Spinal cord (tissue), 9 donors: ENCODE measurements at regions not wholly inside any gene's neighbourhood (a gene's known extent, or its start where the extent isn't known, plus 50 kb on each side); places are given as distances from the start of the nearest gene placed in this dataset.

Experiments
- DNase-seq, 6 donors: peaks; one replicate each; pipeline versions ENCODE4 v3.0.0 to v3.0.0-alpha.2; 2013 to 2015; ENCODE audit warnings: low spot score in 6 of 6, low read depth in 4 of 6
- H3K27ac ChIP-seq: one replicate; pipeline ENCODE4 v1.5.1; 2013; ENCODE audit warnings: low read depth, low read length, control low read depth
- H3K27me3 ChIP-seq: one replicate; pipeline ENCODE4 v1.6.1; 2013; ENCODE audit warnings: low read length; ENCODE audit not compliant: control insufficient read depth, insufficient read depth
- H3K36me3 ChIP-seq: one replicate; pipeline ENCODE4 v1.6.1; 2013; ENCODE audit warnings: low read length; ENCODE audit not compliant: control insufficient read depth, insufficient read depth
- H3K4me1 ChIP-seq: one replicate; pipeline ENCODE4 v1.6.1; 2013; ENCODE audit warnings: low read length; ENCODE audit not compliant: control insufficient read depth, insufficient read depth
- H3K4me3 ChIP-seq: one replicate; pipeline ENCODE4 v1.5.1; 2013; ENCODE audit warnings: low read depth, low read length, control low read depth
- H3K9me3 ChIP-seq: one replicate; pipeline ENCODE4 v1.6.1; 2013; ENCODE audit warnings: low read length; ENCODE audit not compliant: control insufficient read depth, insufficient read depth
- WGBS: methylation state at CpG from one replicate; pipeline ENCODE4 v1.1.5; 2013; ENCODE audit warnings: missing lambda C conversion rate; ENCODE audit not compliant: insufficient coverage; 5-methylcytosine and 5-hydroxymethylcytosine counted together
- donor health status: healthy.

DNA sequence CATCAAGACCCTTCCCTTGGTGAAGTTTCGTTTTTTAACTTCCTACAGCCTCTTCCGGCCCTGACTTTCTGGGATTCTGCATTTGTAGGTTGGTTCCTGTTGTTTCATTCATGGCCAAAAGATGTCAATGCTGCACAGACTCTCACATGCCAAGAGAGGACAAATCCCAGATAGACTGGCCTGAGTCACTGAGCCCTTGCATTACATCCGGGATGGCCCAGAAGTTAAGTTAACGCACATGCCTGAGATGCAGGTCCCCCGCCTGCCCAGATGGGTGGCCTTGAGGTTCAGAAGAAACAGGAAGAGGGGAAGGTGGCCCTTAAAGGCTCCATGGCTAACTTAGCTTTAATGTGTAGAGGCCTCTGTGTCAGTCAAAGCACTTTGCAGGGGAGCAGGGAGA lies 51.6 kb upstream of the SRGAP3 start:
- no peaks in the 10 kb centered on the region for H3K36me3 ChIP-seq
- peaks cover 13% of the 10 kb centered on the region for H3K4me1 ChIP-seq
- no peaks in the 10 kb centered on the region for H3K27me3 ChIP-seq
- no peaks in the 10 kb centered on the region for H3K9me3 ChIP-seq
- H3K4me3 ChIP-seq: no peak overlapping the region
- WGBS: 73% methylated on average over 3 of the region's 5 CpGs
- no peak for DNase-seq
- H3K27ac ChIP-seq: no peak overlapping the region

DNA sequence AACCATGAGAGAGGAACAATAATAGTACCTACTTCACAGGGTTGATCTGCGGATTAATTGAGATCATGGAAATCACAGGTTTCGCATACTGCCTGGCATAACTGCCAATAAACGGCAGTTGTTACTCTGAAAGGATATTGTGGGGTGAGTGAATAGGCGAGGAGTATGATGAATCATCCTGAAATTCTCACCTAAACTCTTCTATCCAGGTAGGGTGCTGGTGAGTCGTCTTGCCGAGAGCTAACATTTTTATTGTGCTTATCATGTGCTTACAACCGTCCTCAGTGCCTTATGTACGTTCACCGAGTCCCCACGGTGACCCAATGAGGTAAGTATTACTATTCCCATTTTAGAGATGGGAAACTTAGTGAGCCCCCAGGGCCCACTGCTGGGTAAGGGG lies 52.4 kb upstream of the SRGAP3 start:
- no peak overlapping the region for H3K4me3 ChIP-seq

DNA sequence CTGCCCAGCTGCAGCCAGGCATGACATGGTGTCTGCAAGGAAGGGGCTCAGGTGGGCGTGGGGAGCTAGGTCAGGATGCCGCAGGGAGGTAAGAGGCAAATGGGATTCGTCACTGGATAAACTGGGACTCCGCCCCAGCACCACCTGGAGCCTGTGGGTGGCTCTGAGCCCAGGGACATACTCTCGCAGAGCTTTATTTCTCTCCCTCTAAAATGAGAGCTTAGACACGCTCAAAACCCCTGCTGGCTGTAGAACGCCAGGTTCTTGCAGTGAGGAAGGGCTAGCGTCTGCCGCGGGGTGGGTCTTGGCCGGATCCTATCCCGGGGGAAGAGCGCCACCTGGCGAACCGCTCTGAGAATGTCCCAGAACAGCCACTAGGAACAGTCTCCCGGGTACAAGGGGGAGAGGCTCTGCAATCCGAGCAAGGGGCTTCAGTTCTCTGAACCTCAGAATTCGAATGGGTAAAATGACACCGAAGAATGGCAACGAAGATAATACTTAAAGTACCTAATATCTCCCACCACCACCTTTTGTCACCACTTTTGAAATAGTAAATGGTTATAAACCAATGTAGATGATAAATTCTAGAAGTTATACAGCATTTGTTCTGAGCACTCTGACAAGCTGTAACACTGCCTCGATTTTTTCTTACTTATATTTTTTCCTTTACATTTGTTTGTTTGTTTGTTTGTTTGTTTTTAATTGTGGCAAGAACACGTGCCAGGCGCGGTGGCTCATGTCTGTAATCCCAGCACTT lies 53.2 kb upstream of the SRGAP3 start:
- no peaks in the 10 kb centered on the region for H3K36me3 ChIP-seq
- H3K9me3 ChIP-seq: no peaks in the 10 kb centered on the region
- peak; percentile 74 to 98 (median 85) for DNase-seq
- WGBS: 2% methylated on average over 15 of the region's 24 CpGs
- no peaks in the 10 kb centered on the region for H3K27me3 ChIP-seq
- H3K4me3 ChIP-seq: peak overlapping the region; percentile 26
- no peak overlapping the region for H3K27ac ChIP-seq
- peaks cover 13% of the 10 kb centered on the region for H3K4me1 ChIP-seq

More for the DNA sequence above, 52.4 kb upstream of the SRGAP3 start:
- peaks cover 13% of the 10 kb centered on the region for H3K4me1 ChIP-seq
- no peaks in the 10 kb centered on the region for H3K27me3 ChIP-seq
- WGBS: 73% methylated on average over 6 of the region's 10 CpGs
- no peak for DNase-seq
- H3K27ac ChIP-seq: no peak overlapping the region
- no peaks in the 10 kb centered on the region for H3K36me3 ChIP-seq
- H3K9me3 ChIP-seq: no peaks in the 10 kb centered on the region

DNA sequence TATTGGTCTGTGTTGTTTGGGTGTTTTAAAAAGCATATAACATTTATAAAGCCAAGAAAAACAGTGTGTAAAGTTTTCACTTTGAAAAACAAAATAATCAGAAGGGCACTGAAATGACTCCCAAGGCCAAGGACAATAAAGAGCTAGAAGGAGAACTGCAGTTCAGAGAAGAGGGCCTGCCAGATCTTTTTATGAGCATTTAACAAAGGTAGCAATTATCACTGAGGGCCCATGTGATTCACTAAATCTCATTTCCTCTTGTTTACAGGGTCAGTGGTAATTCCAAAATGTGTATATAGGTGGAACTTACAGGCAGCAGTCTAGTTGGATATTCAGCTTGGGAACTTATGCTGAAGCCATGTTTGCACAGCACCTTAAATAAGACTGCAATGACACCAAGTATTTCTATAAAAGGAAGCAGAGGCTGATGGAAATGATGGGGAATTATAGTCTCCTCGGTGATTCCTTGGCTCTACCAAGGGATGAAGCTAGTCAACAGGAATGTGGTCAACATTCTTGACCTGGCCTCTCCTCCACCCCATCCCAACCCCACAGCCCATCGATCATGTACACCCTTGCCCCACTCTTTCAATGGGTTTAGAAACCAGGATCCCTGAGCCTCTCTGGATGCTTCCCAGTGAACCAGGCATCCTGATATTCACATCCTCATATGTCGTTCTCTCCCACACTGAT lies 54.4 kb upstream of the THUMPD3 start:
- WGBS: 87% methylated on average over 1 of the region's 3 CpGs
- Histone ChIP-seq H3K4me3 (no peak overlapping the region), H3K4me1 (peaks cover 5% of the 10 kb centered on the region), H3K9me3 (no peaks in the 10 kb centered on the region), H3K27me3 (no peaks in the 10 kb centered on the region), H3K27ac (peak overlapping the region; percentile 33), H3K36me3 (no peaks in the 10 kb centered on the region)
- DNase-seq: peak in 1 of 6 donors; percentile 19

DNA sequence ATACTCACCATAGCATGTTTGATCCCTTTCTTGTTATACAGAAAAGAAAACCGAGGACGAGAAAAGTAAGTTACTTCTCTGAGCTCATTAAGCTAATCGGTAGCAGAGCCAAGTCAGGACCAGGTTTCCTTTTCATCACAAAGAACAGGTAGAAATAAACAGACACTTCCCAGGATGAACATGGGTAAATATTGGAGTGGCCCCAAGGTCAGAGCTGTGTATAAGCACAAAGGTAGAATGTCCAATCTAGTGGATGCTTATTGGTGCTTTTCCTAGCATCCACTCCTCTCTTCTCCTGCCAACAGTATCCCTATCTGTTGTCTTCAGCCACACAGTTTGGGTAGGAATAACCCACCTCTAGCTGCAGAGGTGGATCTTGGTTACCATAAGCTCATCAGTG lies 52.8 kb upstream of the THUMPD3 start:
- no peaks in the 10 kb centered on the region for H3K36me3 ChIP-seq
- H3K27me3 ChIP-seq: no peaks in the 10 kb centered on the region
- H3K4me1 ChIP-seq: peaks cover 7% of the 10 kb centered on the region
- no peak for DNase-seq
- no peak overlapping the region for H3K4me3 ChIP-seq
- no peaks in the 10 kb centered on the region for H3K9me3 ChIP-seq
- no CpG with 5 or more reads among the region's 3 CpGs for WGBS
- H3K27ac ChIP-seq: no peak overlapping the region

DNA sequence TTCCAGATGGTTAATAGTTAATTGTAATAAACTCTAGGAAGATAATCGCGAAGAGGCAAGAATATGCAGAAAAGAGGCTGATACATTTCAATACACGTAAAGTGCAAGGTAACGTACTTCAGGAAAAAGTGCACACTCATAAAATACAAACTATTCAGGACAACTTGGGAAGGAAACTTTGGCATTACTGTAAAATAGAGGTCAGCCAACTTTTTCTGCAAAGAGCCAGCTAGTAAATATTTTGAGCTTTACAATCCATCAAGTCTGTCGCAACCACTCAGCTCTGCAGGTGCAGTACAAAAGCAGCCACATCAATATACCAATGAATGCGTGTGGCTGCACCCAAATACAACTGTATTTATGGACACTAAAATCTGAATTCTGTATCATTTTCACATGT lies 51.6 kb upstream of the THUMPD3 start:
- H3K27ac ChIP-seq: no peak overlapping the region
- no peaks in the 10 kb centered on the region for H3K9me3 ChIP-seq
- no peaks in the 10 kb centered on the region for H3K27me3 ChIP-seq
- H3K36me3 ChIP-seq: no peaks in the 10 kb centered on the region
- DNase-seq: no peak
- H3K4me1 ChIP-seq: peaks cover 9% of the 10 kb centered on the region
- H3K4me3 ChIP-seq: no peak overlapping the region
- 51% methylated on average over 2 of the region's 6 CpGs for WGBS
